ENCODE measurements at regions not wholly inside any gene's neighbourhood (a gene's known extent, or its start where the extent isn't known, plus 50 kb on each side); places are given as distances from the start of the nearest gene placed in this dataset.
"Not testable (repeated sequence)": the region's sequence is repeated elsewhere in the genome, so short reads cannot be mapped to it uniquely, and the experiment has no call there.

DNA sequence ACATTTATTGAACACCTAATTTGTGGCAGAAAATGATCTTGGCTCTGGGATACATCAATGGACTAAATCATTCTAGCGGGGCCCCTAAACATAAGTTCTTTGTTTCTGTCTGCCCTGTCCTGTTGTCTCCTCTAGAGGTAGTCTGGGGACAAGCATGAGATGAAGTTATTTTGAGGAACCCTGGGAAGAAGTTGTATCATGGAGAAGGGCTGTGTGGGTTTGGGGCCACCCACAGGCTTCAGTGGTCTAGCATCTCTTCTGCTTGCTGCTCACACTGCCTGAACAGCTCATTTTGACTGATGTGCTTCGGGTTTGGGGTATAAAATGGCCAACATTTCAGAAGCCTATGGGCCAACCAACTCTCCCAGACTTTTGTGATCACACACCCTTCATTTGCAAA, 50.3 kb upstream of the OSBPL11 start:
- DNase-seq: no peak

DNA sequence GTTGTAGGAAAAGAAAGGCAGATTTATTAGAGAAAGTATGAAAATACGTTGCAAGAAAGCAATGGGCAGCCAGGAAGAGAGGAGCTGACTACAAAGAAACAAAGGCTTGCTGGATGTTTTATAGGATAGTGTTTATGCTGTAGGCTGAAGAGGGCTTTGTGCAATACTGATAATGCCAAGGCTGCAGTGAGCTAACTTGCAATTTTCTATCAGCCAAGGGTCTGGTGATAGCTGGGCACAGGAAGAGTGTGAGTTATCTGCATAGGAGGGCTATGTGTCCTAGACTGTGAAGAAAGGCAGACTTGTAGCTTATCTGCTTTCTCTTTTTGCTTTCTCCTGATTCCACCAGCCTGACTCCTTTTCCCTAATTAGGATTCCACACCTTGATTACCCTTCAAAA, 51.3 kb upstream of the OSBPL11 start:
- DNase-seq: no peak

DNA sequence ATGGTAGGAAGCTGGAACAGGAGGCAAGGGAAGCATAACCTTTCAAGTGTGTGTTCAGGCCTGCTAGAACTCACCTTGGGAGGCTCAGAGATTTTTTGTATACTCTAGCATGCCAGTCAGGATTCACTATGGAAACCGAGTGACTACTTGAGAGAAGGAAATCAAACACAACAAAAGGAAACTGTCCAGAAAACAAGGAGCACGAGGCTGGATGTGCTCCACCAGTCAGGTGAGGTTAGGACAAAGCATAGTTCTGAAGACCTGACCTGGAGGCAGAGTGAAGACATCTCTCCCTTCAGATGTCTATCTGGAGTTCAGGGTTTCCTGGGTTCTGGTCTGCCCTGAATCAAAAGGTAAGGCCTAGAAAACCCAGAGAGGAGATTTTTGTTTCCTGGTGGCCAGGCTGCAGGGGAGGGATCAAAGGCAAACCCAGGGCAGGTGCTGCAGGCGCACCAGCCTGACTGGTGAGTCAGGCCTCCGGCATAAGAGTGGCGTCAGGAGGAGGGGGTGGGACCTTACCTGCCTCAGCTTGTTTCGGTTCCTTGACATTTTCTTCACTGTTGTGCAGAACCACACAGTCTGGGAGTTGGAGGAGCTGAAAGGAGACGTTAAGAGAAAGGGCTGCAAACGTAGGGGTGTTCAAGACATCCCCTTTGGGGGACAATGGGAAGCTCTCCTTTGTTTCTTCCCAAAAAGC, 52.2 kb upstream of the OSBPL11 start:
- peak in 4 of 56 donors; percentile 5 to 23 (median 17) for DNase-seq

DNA sequence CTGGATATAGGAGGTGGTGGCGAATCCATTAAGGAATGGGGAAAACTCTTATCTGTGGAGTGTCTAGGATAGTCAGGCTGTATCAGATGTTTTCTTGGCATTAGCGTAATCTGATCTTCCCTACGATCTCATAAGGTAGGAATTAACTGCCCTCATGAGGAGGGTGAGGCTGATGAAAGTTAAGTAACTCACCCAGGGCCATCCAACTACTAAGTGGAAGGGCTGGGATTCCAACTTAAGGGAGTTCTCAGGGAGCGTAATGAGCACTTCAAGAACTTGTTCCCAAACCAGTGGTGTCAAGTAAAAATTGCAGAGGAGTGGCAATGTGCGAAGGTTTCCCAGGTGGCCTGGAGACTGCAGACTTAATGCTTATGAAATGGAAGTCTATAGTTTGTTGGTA, 55.9 kb upstream of the OSBPL11 start:
- no peak for DNase-seq

DNA sequence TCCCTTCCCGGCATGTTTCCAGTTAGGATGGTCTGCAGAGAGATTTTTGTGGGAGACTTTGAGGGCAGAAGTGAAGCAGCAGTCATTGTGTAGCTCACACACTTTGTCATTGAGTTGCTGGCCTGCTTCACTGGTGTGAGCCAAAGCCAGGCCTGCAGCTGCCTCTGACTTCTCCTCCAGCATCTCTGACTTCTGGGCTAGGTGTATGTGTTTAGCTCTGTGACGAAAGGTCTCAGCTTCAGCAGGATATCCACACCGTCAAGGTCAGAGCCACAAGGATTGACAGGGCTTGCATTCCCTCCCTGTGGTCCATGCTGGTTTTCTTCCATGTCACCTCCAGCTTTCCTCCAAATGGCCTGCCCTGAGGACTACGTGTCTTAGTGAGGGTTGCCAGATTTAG, 57.1 kb upstream of the OSBPL11 start:
- DNase-seq: no peak

DNA sequence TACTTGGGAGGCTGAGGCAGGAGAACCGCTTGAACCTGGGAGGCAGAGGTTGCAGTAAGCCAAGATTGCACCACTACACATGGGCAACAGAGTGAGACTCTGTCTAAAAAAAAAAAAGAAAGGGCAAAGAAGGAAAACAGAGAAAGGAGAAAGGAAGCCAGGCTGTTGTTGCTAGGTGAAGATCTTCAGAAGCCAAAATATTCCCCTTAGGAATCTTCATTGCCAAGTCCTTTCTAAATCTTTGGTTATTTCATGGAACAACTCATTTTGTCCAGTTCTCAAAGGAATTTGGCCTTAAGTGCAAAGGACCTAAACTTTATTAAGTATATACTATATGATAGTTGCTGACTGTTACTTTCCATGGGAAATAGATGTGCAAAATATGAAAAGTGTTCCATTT, 59.2 kb upstream of the OSBPL11 start:
- no peak for DNase-seq

DNA sequence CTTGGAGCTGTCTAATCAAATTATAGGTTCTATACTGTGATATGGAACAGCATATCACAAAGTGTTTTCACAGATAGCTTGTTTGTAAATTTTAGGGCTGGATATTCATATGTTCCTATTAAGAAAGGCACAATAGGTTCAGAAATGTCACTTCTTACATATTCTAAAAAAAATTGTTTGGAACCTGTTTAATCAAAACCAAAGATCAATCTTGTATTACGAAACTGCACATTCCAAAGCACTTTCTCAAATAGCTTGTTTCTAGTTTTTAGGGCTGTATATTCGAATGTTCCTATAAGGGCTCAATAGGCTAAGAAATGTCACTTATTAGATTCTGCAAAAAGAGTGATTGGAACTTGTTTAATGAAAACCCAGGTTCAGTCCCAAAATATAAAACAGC, 67.4 kb upstream of the OSBPL11 start:
- DNase-seq: no peak

DNA sequence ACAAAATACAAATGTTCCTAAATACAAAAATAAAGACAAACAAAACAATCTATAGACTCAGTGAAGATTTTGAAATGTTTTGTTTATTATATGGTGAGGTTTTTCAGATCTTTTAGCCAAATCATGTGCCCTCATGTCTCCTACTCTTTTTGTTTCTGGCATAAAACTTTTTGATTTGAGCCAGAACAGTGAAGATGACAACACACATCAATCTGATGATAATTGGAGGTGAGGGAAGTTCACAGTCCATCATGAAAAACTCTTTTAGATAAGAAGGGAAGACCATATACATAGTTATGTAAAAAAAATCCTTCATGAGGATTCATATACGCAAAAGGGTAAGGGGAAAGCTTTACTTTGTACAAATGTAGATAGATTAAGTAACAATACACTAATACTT, 75.1 kb upstream of the OSBPL11 start:
- DNase-seq: no peak

DNA sequence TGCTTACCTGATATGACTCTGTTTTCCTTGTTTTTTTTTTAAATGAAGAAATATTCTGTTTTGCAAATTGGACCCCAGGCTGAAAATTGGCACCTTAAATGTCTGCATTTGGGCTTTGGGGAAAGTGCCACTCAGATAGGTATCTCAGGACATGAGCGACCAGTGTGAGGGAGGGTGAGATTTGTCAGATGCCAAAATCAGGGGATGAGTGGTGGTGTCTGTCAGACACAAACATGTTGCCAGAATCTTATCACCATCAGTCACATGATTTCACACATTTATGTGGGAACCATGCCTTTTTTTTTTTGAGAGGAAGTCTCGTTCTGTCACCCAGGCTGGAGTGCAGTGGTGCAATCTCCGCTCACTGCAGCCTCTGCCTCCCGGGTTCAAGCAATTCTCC, 75.6 kb upstream of the OSBPL11 start:
- no peak for DNase-seq

DNA sequence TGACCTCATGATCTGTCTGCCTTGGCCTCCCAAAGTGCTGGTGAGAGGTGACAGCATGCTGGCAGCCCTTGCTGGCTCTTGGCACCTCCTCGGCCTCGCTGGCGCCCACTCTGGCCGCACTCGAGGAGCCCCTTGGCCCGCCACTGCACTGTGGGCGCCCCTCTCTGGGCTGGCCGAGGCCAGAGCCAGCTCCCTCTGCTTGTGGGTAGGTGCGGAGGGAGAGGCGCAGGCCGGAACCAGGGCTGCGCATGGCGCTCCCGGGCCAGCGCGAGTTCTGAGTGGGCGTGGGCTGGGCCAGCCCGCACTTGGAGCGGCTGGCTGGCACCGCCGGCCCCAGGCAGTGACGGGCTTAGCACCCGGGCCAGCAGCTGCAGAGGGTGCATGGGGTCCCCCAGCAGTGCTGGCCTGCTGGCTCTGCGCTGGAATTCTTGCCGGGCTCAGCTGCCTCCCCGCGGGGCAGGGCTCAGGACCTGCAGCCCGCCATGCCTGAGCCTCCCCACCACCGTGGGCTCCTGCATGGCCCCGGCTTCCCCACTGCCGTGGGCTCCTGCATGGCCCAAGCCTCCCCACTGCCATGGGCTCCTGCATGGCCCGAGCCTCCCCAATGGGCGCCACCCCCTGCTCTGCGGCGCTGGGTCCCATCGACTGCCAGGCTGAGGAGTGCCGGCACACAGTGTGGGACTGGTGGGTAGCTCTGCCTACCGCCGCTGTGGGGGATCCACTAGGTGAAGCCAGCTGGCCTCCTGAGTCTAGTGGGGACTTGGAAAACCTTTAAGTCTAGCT, 76.4 kb upstream of the OSBPL11 start:
- no peak for DNase-seq

DNA sequence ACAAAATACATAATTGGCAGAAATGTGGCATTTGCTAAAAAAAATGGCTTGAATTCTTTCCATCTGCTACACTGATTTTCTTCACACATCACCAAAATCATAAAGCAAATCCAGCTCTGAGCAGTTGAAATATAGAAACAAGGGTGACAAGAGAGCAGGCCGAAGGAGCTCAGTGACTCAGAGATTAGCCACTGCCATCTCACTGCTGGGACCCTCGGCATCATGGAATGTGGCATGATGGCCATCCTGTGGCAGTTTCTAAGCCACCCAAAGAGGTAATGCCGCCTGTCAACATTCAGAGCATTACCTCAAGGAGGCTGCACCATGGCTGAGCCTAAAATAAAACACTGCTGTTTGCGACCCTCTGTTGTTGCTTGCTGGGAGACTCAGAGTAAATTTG, 80.5 kb upstream of the OSBPL11 start:
- DNase-seq: no peak

DNA sequence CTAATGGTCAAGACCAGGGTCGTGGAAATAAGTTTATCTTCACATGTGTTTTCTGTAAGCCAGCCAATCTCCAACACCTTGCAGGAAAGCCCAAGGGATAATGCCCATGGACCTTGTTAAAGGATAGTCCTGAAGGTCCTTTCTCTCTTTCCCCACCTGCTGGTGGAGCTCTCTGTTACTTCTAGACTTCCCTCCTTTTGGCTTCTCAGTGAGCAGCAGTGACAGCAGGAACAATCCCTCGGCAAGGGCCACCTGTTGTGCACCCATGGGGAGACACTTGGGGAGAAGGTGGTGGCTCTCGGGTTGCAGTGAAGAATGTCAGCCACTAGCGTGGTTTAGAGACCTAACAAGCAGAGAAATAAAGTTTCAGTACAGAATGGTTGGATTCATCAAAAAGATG, 84.0 kb upstream of the OSBPL11 start:
- no peak for DNase-seq

DNA sequence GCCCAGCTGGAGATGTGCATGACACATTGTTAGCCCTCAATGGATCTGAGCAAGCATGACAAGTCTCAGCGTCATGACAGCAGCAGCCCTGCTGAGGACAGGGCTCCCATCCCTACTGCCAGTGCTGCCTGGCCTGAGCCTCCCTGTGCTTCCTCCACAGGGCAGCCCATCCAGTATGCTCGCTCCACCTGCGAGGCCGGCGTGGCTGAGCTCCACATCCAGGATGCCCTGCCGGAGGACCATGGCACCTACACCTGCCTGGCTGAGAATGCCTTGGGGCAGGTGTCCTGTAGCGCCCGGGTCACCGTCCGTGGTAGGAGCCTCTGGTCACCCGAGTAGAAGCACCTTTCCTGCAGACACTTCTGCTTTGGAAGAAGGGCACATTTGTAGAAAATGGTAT, 85.8 kb upstream of the OSBPL11 start:
- DNase-seq: no peak

DNA sequence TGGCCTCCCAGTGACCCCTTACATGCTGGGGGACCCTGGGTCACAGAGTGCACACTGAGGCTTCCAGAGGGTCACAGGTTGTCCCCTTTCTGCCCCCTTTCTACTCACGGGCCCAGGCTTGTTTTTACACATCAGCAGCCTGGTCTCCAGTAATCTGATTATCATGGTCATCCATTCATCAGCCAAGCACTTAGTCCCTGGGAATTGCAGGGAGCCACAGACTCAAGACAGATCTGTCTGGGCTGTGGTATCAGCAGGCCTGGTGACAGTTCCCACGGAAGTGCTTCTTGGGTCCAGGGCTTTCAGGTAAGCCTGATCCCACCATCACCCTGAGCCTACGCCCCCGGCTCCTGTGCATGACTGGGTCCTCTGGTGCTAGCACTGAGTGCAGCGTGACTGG, 86.6 kb upstream of the OSBPL11 start:
- DNase-seq: not testable (repeated sequence)

DNA sequence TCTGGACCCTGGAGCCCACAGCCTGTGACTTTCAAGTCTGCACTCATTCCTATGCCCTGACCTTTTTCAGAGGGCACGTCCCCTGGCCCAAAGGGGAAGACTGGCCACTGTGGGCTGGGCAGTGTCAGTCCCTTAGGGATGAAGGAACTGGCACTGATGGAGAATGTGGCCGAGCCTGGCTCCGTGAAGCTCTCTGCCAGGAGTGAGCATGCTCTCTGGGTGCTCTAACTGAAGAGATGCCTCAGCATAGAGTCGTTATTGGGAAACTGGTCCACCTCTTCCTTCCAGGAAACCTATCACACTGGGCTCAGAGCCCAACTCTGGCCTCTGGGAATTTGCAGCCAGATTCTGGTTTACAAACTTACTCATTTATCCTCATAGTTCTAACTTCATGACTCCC, 87.3 kb upstream of the OSBPL11 start:
- DNase-seq: not testable (repeated sequence)

DNA sequence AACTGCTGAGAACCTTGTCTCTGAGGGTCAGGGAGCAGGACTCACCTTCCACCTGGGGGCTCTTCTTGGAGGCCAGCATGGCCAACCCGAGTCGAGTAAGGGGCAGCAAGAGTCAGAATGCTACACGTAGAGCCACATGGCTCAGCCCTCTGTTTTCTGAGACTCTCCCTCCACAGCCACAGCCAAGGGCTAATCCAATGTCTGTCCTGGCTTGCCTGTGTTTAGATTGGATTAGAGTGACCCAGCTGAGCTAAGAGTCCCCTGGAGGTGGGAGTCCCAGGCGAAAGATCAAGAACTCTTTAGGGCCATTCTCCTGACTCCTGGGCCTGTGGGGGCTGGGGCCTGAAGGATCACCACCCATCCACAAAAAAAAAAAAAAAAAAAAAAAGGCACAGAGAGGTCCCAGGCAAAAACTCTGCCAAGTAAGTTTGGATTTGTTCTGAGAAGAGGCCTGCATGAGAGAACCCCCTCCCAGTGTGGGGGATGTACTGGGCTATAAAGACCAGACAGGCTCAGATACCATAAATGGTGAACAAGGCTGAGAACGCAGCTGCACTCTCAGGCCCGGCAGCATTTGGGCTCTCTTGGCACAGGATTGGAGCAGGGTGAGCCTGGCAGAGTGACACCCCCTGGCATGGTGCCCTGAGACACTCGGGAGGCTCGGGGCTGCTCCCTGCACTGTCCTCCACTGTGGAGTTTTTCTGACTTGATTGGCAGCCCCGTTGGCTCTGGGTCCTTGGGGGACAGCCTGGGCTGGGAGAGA, 88.0 kb upstream of the OSBPL11 start:
- peak in 27 of 56 donors; percentile 2 to 66 (median 28) for DNase-seq

DNA sequence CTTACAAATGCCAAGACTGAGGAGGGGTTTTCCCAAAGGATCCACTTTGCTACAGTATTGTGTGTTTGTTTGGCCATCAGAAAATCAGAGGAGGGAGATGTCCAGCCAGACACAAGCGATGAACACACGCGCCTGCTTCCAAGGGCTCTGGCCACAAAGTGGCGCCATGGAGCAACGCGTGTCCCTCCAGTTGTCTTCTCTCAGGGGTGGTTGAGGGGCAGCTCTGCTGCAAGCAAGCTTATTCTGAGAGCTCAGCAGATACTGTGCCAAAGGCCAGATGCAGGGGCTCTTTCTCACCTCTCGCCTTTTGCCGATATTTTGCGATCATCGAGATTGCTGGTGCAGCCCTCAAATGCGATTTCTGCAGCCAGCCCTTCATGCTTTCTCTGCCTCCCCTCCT, 88.9 kb upstream of the OSBPL11 start:
- DNase-seq: peak in 2 of 56 donors; percentile 21 to 23

DNA sequence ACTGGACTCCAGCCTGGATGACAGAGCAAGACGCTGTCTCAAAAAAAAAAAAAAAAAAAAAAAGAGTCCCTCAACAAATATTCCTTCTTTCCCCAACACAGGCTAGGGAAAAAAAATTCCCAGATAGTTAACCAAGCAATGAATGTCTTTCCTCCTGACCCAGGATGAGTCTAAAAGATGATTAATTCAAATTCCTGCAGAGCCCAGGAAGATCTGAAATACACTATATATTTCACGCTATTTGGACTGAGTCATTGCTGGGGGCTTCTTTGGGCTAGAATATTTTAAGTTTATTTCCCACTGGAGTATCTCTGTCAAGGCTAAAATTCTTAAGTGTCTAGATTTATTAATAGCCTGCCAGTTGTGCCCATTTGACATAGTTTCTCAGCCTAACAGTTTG, 90.4 kb upstream of the OSBPL11 start:
- not testable (repeated sequence) for DNase-seq

DNA sequence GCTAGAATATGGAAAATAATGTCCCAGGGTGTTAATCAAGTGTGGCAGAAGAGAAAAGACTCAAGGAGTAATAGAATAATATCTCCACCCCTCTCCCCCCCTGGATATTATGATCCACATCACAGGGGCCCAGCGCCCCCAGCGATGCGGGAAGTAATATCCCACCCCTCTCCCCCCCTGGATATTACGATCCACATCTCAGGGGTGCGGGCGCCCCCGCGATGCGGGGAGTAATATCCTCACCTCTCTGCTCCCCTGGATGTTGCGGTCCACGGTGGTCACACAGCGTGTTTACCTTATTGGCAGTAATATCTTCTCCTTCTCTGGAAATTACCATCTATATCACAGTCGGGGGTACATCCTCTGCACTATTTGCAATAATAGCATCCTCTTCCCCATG, 97.1 kb upstream of the OSBPL11 start:
- DNase-seq: no peak

DNA sequence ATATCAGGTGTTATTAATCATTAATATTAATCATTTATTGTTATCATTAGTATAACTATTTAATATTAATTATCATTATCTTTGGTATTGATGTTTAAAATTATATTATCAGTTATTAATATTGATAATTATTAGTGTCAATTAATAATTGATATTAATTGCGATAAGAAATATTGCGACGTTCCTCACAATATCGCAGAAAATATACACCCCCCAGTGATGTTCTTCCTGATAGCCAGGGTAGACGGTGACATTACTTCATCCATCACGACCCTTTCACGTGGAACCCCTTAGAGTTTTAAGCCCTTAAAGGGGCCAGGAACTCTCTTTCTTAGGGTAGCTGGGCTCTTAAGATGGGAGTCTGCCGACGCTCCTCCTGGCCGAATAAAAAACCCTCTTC, 98.6 kb upstream of the OSBPL11 start:
- DNase-seq: no peak

DNA sequence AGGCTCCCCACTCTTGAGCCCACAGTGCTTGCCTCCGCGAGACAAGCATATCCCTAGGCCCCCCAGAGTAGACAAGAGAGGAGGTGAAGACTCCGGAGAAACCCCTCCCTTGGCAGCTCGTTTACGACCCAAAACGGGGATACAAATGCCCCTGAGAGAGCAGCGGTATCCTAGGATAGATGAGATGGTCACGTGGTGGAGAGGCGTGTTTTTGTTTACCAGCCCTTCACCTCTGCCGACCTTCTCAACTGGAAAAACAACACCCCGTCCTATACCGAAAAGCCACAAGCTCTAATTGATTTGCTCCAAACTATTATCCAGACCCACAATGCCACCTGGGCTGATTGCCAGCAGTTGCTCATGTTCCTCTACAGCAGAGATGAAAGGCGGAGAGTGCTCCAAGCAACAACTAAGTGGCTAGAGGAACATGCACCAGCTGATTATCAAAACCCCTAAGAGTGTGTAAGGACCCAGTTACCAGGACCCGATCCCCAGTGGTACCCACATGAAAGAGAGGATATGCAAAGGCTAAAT, 99.5 kb upstream of the OSBPL11 start:
- DNase-seq: peak in 13 of 56 donors; percentile 5 to 57 (median 23)

DNA sequence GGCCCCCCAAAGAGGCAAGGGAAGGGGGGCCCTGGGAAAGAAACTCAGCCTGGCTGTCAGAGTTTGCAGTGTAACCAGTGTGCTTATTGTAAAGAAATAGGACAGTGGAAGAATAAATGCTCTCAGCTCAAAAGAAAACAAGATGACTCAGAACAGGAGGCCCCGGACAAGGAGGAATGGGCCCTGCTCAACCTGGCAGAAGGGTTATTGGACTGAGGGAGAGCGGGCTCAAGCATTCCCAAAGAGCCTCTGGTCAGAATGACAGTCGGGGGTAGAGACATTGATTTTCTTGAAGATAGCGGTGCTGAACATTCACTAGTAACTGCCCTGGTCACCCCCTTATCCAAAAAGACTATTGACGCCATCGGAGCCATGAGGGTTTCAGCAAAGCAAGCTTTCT, 100.4 kb upstream of the OSBPL11 start:
- DNase-seq: no peak
